ENCODE measurements at regions not wholly inside any gene's neighbourhood (a gene's known extent, or its start where the extent isn't known, plus 50 kb on each side); places are given as distances from the start of the nearest gene placed in this dataset.

DNA sequence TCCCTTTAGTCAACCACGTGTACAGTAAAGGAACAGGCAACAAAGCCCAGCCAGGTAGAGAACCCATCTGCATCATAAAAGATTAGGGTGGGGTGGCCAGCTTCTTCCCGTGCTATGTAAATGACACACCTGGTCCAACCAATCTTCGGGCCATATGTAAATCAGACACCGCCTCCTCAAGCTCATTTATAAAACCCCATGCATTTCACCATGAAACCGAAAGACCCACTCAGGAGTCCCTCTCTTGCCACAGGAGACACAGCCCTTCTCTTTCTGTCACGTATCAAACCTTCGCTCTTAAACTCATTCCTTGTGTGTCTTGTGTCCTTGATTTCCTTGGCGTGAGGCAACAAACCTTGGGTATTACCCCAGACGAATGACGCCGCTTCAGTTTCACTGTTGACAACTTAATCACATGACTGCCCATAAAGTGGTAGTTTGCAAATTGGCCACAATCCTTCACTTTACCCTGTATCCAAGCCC lies 59.8 kb upstream of the TBPL2 start:
- ChIA-PET POLR2A (interaction anchor here (0.6 kb wide), 1 partner anchor 68 kb away, joined by 3 read pairs; no protein-coding TSS in a partner anchor), CTCF (no interaction called here)
- TF ChIP-seq, protein P1, sequence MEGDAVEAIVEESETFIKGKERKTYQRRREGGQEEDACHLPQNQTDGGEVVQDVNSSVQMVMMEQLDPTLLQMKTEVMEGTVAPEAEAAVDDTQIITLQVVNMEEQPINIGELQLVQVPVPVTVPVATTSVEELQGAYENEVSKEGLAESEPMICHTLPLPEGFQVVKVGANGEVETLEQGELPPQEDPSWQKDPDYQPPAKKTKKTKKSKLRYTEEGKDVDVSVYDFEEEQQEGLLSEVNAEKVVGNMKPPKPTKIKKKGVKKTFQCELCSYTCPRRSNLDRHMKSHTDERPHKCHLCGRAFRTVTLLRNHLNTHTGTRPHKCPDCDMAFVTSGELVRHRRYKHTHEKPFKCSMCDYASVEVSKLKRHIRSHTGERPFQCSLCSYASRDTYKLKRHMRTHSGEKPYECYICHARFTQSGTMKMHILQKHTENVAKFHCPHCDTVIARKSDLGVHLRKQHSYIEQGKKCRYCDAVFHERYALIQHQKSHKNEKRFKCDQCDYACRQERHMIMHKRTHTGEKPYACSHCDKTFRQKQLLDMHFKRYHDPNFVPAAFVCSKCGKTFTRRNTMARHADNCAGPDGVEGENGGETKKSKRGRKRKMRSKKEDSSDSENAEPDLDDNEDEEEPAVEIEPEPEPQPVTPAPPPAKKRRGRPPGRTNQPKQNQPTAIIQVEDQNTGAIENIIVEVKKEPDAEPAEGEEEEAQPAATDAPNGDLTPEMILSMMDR (IDR thresholded peaks at IDR 0.05; ENCODE audit: control extremely low read depth, extremely low read depth, low read depth, missing control alignments): no peak
- DNase-seq (ENCODE audit: extremely low spot score): no peak

DNA sequence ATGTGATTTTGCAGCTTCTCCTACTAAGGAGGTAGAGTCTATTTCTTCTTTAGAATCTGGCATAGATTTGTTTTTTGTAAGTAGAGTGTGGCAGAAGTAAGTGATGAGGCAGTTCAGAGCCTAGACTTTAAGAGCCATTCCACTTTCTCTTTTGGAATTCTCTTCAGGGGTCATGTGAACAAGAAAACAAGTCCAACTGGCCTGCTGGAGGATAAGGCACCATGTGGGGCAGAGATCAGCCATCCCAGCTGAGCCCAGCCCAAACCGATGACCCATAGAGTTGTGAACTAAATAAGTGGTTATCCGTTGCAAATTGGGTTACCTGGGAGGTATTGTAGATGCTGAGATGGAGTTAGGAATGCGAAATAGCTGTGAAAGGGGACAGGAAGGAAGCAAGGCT lies 60.3 kb upstream of the TBPL2 start:
- POLR2A ChIA-PET: no interaction called here
- DNase-seq (ENCODE audit: extremely low spot score): no peak
- CTCF ChIA-PET: interaction anchor here (0.7 kb wide), 1 partner anchor 54 kb away, joined by 3 read pairs; no protein-coding TSS in a partner anchor
- TF ChIP-seq, protein P1 (IDR thresholded peaks at IDR 0.05; ENCODE audit: control extremely low read depth, extremely low read depth, low read depth, missing control alignments): no peak

DNA sequence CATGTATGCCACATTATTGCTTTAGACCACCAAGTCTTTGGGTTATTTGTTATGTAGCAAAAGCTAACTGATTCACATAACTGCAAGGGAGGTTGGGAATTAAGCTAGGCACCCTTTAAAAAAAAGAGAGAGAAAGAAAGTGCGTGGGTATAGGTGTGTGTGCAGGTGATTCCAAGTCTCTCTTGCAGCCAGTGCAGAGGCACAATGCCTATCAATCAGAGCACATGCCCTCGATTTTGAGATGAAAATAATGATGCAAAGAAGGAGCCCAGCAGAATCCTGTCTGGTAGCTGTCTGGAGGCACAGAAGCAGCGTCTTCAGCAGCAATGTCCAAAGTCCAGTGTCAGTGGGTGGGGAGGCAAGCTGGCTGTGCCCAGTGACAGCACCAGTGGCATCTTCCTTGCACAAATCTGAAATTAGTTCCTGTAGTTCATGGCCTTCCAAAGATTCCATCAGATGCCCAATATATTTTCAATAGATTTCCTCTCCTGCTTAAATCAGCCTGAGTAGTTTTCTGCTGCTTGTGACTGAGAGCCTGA lies 62.4 kb upstream of the TBPL2 start:
- no peak for DNase-seq (ENCODE audit: extremely low spot score)
- ChIA-PET CTCF (interaction anchor here (1.0 kb wide), 1 partner anchor 32 kb away, joined by 3 read pairs; no protein-coding TSS in a partner anchor), POLR2A (no interaction called here)
- TF ChIP-seq, protein P1 (IDR thresholded peaks at IDR 0.05; ENCODE audit: control extremely low read depth, extremely low read depth, low read depth, missing control alignments): no peak

DNA sequence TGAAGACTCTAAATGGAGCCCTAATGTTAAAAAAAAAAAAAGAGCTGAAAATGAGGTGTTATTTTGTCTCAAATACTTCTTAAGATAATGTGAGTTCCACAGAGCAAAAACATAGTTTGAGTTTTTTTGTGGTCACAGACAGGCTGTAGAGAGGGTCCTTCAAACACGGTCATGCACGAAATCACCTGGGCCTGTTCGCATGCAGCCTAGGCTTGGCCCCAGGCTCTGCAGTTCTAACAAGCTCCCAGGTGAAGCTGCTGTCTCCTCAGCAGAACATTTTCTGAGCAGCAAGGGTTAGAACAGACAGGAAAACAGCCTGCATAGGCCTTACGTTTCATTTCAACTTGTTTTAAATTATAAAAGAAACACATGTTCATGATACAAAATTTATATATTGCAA lies 65.4 kb upstream of the TBPL2 start:
- CTCF ChIA-PET: interaction anchor here (1.5 kb wide), 1 partner anchor 20 kb away, joined by 4 read pairs; no protein-coding TSS in a partner anchor
- POLR2A ChIA-PET: no interaction called here
- DNase-seq (ENCODE audit: extremely low spot score): no peak
- TF ChIP-seq, protein P1 (IDR thresholded peaks at IDR 0.05; ENCODE audit: control extremely low read depth, extremely low read depth, low read depth, missing control alignments): no peak

DNA sequence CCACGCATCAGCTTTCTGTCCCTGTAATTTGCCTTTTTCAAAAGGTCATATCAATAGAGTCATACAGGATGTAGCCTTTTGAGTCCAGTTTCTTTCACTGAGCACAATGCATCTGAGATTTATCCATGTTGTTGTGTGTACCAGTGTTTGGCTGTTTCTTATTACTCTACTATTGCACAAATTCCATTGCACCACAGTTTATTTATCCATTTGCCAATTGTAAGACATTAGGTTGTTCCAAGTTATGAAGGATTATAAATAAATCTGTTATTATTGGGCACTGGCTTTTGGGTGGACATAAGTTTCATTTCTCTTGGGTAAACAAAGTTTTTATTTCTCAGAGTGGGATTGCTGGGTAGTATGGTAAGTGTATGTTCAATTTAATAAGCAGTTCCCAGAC lies 68.3 kb upstream of the TBPL2 start:
- TF ChIP-seq, protein P1 (IDR thresholded peaks at IDR 0.05; ENCODE audit: control extremely low read depth, extremely low read depth, low read depth, missing control alignments): no peak
- POLR2A ChIA-PET: no interaction called here
- CTCF ChIA-PET: no interaction called here
- no peak for DNase-seq (ENCODE audit: extremely low spot score)

DNA sequence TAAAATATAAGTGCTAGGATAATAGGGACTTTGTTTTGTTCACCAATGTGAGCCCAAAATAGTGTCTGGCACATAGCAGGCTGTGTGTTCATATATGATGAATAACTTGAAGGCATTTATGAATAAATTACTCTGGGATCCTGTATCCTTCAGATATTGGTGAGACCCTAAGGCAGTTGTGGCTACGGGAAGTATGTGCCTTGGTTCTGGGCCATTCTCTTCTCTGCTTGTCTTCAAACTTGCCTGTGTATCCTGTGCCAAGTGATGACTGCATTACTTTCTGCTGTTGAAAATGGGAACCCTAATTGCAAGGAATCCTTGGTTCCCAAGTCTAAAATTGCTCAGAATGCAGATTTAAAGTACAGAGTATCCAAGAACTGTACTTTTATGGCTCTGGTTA lies 67.6 kb upstream of the KTN1 start:
- CTCF ChIA-PET: no interaction called here
- TF ChIP-seq, protein P1 (IDR thresholded peaks at IDR 0.05; ENCODE audit: control extremely low read depth, extremely low read depth, low read depth, missing control alignments): no peak
- POLR2A ChIA-PET: no interaction called here
- no peak for DNase-seq (ENCODE audit: extremely low spot score)

Data from GM10248 (cell line).